Gastrocnemius medialis (tissue), 4 donors: ENCODE measurements at regions not wholly inside any gene's neighbourhood (a gene's known extent, or its start where the extent isn't known, plus 50 kb on each side); places are given as distances from the start of the nearest gene placed in this dataset.
"Not testable (repeated sequence)": the region's sequence is repeated elsewhere in the genome, so short reads cannot be mapped to it uniquely, and the experiment has no call there.

Experiments
- CTCF ChIP-seq, 5 experiments: fragments of 450-650 bp in 3 of 5; fragments of 200-600 bp in 2 of 5; sonication (generic) in 2 of 5; IDR thresholded peaks in 4 of 5; conservative IDR thresholded peaks in 1 of 5; 1 replicate in 4 of 5; 2 replicates in 1 of 5; pipeline ENCODE4 v1.5.1; 2016 to 2019; ENCODE audit warnings: antibody characterized with exemption in 5 of 5, mild to moderate bottlenecking in 3 of 5, moderate library complexity in 3 of 5
- POLR2A ChIP-seq, 2 donors: fragments of 450-650 bp; IDR thresholded peaks; one replicate each; pipeline ENCODE4 v1.6.1; 2017; ENCODE audit warnings: antibody characterized with exemption in 2 of 2, mild to moderate bottlenecking in 2 of 2, moderate library complexity in 2 of 2

- not testable (repeated sequence) for TF ChIP-seq CTCF (IDR thresholded peaks at IDR 0.05 in 4 of 5, conservative IDR thresholded peaks at IDR 0.05 in 1 of 5); POLR2A (IDR thresholded peaks at IDR 0.05)
These were observed 585.8 kb upstream of the ARID1B start for GRCh38 chr6:156191390-156191789.
